Suppressor macrophage treated with lipopolysaccharide for 4 hours (primary cell): ENCODE measurements at regions not wholly inside any gene's neighbourhood (a gene's known extent, or its start where the extent isn't known, plus 50 kb on each side); places are given as distances from the start of the nearest gene placed in this dataset.

ENCODE experiments used
- DNase-seq: peaks from one replicate; pipeline ENCODE4 v3.0.0-alpha.2; 2020

DNA sequence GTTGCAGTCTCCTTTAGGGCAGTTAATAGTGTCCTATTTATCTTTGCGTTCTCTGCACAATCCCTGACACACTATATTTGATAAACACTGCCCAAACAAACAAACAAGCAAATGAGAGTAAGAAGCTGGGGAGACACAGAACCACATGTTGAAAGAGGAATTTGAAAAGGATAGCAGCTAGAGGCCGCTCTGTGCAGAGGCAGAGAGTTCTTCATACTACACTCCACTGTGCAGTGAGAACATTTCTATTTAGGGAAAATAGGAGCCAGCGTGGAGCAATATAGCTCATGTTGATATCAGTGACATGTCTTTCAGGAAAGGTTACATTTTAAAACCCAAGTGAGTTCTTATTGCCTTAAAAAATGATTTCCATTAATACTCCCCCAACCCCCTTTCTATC lies 140.3 kb upstream of the SEL1L start:
- DNase-seq: no peak

DNA sequence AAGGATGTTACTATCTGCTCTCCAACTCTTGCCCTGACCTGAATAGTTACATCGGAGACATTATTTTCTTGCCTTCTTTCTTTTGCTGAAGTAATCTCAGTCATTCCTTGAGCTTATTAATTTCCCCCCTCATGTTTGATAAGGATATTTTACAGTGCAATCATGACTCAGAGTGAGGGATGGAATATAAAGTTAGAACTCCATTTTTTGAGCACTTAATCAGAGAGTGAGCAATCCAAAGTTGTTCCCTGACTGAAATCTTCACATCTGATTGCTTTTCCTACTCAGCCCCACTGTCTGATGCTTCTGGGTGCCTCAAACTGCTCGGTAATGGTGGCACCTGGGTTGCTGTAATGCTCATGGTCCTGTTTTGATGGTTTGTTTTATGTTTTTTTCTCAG lies 142.7 kb upstream of the SEL1L start:
- DNase-seq: no peak

DNA sequence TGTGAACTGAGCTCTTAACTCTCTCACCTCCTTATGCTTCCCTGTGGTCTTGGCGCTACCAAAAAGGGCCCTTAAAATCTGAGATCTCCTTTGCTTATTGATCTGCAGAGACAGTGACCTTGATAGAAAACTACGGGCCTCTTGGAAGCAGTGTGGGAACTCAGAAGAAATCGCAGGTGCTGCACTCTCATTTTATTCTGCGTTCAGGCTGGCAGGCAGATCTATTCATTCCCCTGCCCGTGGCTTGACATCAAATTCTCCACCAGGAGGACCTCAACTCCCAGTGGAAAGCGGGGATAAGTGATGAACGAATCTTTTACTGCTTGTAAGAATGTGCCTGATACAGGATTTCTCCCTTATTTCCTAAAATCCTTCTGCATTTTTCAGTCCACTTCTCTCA lies 143.2 kb upstream of the SEL1L start:
- no peak for DNase-seq

DNA sequence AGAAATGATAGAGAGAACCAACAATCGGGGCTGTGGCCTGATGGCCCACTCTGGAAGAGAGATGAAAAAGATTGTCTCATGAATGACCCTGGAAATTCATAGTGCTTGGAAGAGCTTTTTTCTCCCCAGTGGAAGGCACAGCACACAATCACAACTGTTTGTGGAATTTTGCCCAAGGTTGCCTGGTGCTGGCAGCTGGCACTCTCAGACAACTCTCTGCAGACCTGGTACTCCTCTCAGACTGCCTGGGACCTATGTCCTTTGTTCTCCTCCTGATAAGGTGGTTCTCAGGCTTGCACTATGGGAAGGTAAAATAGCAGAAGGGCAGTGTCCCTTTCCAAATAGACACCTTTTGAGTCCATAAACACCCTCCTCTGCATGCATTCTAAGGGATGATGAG lies 144.1 kb upstream of the SEL1L start:
- no peak for DNase-seq

DNA sequence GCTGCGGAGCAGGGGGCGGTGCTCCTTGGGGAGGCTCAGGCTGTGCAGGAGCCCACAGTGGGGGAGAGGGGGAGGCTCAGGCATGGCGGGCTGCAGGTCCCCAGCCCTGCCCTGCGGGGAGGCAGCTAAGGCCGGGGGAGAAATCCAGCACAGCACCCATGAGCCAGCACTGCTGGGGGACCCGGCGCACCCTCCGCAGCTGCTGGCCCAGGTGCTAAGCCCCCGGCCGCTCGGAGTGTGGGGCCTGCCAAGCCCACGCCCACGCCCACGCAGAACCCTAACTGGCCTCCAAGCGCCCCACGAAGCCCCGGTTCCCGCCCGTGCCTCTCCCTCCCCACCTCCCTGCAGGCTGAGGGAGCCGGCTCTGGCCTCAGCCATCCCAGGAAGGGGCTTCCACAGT lies 145.6 kb upstream of the SEL1L start:
- no peak for DNase-seq

DNA sequence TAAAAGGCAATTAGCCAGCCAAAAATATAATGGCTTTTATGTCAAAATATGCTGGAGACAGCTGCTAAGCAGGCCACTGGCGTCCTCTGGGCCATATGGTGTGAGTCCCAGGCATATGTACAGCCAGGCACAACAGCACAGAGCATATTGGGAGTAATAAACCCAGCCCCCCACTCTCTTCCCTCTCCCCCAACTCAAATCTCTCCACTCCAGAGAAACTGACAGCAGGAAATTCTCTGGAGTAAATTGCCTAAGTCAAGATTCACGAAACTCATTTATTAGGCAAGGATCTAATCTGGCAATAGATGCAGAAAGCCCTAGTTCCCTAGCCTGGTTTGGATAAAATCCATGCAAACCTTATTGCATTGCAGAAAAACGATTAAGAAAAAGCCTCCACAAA lies 147.9 kb upstream of the SEL1L start:
- DNase-seq: no peak

DNA sequence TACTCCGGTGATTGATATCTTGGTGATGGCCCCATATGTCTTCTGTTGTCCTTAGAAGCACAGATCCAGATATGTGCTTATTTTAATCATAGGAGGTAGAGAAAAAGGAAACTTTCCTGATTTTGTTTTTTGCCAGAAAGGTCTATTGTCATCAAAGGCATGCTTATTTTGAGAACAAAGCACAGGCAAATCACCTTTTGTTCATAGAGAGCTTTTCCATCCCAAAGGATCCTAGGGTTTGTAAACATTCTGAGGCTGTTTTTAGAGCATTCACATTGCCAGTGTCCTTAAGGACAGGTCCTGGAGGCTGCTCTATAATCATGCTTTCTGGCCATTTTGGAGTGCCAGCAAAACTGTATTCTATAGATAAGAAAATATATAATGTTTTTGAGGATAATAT lies 148.5 kb upstream of the SEL1L start:
- DNase-seq: no peak

DNA sequence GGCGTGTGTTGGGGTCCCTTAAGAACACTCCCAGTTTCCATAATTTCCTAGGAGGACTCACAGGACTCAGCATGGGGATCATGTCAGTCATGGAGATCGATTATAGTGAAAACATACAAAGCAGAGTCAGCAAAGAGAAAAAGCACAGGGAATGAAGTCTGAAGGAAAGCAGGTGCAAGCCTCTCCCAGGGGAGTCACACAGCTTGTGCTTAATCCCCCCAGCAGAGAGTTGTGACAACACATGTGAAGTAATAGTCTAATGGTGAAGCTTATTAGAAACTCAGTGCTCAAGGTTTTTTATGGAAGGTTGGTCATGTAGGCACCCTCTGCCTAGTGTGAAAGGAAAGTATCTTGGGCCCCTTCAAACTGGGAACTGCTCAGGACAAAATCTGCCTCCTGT lies 149.0 kb upstream of the SEL1L start:
- DNase-seq: no peak

DNA sequence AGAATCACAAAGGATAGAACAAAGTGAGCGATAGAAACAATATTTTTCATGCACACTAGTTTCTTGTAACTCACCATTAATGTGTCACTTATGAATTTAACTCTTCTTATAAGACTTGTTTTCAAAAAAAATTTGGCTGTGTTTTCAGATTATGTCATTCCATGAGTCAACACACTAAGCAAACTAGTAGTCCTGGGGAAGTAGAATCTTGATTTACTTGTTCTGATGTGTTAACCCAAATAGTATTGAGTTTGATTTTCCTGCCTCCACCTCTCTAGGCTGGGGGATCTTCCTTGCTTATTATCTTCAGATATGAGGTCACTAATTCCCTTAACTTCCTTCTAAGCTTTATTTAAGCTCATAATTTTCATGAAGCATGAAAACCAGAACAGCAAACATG lies 151.0 kb upstream of the SEL1L start:
- DNase-seq: no peak

DNA sequence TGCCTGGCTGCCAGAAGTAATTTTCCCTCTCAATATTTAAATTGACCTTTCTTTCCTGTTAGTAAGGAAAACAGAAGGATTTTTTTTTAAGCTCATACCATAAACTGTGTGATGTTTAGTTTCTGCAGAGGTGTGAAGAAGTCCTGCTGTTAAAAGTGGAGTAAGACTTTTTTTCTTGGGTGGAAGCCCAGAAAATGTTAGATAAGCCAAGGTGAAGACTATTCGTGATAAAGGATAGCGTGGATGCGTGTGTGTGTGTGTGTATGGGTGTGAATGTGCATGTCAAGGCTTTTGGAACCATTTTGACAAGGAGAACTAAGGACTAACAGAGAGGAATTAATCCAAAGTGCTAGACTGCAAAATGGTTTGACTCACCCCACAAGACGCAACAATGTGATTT lies 152.9 kb upstream of the SEL1L start:
- DNase-seq: no peak

DNA sequence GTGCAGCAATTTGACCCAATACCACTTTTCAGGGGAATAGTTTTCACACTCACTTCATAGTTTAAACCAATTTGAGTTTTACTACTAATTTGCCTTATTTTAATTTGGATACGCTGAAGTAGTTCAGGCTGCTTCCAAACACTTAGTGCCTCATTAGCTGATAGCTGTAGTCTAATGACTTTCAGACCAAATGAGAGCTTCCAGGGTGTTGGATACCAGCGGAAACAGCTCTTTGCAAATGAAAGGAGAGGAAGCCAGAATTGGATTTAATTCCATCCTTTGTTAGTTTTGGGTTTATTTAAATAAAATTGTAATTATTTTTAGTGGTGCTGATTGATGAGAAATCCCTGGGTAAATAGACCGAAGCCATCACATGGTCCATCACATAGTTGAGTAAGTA lies 158.3 kb upstream of the SEL1L start:
- DNase-seq: no peak

DNA sequence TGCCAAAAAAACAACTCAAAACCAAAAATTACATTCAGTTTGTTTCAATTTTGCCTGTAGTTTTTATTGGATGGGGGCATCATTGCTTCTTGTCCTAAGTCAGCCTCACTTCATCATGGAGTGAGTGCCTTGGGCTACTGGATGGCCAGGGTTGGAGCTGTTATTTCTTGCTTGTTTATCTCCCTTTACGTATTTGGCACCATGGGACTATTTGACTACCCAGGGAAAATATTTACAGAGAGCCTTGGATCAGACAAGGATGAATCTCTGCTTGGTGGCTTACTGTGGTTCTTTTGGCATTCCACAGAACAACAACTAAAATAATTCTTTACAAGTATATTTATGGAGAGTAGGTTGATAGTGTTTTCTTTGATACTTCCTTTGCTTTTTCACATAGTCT lies 160.8 kb upstream of the SEL1L start:
- DNase-seq: no peak

DNA sequence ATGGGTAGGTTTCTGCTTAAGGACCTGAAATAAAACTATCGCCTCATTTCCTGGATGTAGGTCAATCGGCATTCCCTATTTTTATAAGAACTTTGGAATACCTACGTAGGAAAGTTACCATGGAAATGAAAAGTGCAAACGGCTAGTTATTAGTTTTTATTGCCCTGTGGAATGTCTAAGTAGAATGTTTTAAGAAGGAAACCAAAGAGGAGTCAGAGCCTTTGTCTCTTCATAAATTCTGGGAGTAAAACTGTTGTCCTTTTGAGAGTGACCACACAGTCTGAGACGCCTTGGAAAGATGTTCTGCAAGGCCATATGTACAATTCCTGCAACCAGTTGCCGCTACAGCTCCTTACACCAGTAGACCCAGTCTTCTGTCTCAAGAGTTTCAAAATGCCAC lies 176.0 kb upstream of the SEL1L start:
- no peak for DNase-seq

DNA sequence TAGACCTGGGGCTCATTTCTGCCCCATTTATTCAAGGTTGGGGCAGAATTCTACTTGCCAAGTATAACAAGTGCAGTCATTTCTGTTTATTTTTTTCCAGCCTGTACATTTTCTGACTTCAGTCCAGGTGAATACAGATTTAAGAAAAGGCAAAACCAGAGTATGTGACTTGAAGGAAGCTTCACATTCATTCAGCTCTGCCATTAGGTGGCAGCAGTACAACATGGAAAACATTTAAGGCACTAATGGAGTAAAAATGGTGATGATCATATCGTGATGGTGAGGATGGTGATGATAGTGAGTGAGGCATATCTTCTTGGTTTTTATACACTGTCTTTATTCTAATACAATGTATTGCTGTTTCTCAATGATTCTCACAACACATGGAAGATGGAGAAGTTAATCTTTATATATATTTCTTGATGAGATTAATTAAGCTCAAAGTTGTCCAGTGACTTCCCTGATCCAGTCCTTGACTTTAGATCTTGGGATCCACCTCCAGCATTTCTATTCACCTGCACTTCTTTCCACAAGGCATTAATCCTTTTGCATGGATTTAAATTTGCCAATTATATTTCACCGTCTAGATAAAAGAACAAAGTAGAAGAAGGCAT lies 176.7 kb upstream of the SEL1L start:
- DNase-seq: peak; percentile 58

DNA sequence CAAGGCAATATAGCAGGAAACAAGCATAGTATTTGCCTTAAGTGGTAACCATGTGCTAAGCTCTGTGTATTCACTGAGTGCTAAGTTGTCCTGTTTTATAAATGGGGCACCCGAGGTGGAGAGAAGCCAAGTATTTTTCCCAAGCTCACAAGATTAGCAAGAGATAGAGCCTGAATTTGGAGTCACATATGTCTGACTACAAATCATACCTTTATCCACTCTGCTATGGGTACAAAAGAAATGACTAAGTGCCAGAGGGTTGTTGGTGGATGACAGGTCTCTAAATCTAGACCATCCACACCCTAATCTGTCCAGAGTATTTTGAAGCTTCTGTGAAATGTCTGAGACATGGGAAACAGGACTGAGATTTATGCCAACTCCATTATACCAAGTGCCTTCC lies 182.1 kb upstream of the SEL1L start:
- no peak for DNase-seq

DNA sequence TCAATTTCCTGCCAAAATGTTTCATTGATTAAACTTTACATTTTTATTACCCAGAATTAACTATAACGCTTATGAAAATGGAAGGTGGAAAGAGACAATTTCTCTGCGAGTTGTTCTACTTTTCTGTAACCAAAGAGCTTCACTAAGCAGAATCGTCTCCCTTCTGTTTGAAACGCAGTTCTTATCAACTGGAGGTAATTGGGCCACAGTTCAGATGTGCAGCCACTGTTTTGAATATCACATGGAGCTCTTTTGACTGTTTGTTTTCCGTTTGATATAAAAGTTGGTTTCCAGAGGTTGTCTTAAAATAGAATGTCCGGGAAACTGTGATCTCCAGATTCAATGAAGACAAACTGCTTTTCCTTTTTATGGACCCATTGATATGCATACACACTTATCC lies 183.3 kb upstream of the SEL1L start:
- no peak for DNase-seq

DNA sequence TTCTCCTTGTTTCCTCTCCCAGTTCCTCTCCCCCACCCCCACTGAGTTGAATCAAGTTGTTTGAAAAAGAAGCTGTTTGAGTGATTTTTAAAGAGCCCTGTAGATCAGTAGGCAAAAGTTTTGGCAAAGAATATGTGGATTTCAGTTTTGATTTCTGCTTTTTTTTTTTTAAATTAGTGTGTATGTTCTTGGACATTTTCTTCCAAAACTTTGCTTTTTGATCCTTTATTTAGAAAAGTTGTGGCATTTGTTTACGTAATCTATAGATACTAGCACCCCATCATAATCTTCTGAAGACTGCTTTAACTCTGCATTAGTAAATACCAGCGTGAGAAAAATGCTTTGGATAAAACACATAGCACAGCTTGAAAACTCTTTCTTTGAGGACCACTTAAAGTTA lies 190.3 kb upstream of the SEL1L start:
- DNase-seq: no peak

DNA sequence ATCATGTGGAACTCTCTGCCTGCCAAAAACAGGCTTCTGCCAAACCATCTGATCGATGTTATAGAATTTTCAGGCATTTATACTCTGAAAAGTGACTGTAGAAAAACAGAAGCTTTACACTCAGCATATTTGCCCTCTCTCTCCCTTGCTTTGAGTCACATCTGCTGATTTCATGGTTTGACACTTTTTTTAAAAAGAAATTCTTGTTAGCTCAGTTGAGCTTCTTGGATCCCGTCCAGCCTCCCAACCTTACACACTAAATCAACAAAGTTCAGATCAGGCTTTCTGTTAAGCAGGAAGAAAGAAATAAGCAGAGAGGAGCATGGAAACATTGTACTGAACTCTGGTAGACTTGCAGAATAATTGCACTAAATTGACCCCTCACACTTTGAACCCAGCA lies 193.6 kb upstream of the SEL1L start:
- no peak for DNase-seq

DNA sequence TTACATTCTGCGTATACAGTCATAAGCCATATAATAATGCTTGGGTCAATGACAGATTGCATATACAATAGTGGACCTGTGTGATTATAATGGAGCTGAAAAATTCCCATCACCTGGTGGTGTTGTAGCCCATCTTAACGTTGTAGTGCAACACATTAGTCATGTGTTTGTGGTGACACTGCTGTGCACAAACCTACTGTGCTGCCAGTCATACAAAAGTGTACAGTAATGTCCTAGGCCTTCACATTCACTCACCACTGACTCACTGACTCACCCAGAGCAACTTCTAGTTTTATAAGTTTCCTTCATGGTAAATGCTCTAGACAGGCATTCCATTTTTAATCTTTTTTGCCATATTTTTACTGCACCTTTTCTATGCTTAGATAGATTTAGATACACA lies 194.8 kb upstream of the SEL1L start:
- DNase-seq: no peak

DNA sequence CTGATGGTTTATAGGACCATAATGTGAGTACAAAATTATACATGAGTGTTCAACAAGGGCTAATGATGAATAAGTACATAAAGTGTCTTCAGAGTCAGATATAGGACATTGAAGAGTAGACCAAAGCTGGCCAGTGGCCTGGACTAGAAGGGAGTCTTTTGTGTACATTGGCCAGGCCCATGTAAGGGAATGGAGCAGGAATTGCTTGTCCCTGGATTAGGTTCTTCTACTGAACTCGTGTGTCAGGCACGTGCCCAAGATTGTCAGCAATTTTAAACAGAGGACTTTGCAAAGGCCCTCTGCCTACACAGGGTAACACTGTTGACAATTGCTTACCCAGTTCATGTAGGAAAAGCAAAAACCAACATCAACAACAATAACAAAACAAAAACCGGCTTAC lies 196.0 kb upstream of the SEL1L start:
- no peak for DNase-seq

DNA sequence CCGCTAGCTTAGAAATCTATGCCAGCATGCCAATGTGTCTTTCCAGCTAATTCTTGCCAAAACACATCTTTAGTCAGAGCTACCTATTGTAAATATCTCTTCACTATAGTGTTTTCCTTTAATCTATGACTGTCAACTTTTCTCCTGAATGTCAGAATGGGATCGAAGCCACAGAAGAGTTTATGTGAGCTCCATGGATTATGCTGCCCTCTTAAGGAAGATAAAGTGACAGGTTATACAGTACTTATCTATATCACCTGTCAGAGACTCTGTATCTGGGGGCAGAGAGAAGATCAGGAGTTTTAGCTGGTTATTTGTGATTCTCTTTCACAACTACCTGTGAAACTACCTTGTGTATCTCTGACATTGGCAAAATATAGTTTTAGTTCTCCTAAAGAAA lies 204.3 kb upstream of the SEL1L start:
- DNase-seq: no peak

DNA sequence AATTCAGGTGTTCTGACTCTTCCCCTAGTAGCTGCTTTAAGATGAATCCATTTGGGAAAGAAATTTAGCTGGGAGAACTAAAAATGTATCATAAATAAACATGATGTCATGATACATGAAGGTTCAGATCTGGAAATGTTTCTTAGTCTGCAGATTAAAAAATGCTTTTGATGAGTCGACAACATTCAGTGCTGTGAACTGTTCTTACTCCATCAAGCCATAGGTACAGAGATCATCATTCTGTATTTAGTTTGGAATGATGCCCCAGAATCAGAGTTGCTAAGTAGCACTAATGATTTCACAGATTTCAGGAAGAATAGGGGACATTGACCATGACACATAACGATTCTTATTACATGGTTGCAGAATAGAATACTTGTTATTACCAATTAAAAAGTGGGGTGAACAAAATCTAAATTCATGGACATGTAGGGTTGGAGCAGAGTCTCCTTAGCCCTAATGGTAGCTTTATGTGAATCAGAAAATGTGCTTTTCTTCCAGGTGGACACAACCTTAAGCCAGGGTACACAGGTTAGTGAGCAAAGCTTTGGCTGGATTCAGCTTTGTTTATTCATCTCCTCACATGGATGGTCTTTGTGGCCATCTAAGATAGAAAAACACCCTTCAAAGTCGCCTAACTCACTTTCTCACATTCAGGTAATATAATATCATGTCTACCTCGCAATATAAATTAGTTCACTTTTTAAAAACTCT lies 205.4 kb upstream of the SEL1L start:
- no peak for DNase-seq

DNA sequence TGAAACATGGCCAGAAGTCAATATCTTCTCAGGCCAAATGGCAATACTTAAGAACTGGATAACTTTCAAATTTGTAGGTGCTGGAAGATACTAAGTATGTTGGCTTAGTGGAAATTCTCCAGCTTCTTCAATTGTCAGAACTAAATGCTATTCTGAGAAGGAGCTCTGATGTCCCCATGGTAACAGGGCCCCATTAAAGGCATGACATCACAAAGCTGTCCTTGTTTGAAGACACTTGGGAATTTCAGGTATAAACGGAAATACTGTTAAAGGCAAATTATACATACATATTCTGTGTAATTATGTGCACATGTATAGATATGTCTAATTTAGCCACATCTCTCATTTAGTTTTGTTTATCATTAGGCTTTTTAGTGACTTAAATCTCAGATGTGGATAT lies 210.0 kb upstream of the SEL1L start:
- DNase-seq: no peak

DNA sequence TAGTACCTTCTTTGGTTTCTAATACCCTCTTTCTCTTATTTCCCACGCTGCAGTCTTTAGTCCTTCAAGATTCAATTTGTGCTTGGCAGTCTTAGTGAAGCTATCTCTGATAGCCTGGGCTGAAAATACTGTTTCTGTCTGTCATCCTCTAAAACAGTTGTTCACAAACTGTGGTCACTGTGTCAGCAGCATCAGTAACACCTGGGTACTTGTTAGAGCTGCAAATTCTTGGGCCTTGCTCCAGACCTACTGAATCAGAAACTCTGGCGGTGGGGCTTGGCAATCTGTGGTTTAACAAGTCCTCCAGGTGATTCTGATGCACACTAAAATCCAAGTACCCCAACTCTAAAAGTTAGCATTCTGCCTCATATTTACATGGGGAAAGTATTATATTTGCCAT lies 217.5 kb upstream of the SEL1L start:
- DNase-seq: no peak

DNA sequence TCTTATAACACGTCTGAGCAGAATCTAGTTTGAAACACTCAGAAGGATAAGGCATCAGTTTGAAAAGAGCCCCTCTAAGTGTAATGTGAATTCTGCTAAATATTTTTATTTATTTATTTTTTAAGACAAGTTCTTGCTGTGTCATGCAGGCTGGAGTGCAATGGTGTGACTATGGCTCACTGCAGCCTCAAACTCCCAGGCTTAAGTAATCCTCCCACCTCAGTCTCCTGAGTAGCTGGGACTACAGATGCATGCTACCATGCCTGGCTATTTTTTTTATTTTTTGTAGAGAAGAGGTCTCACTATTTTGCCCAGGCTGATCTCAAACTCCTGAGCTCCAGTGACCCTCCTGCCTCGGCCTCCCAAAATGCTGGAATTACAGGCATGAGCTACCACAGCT lies 225.9 kb upstream of the SEL1L start:
- DNase-seq: no peak
